AG09309 (cell line): ENCODE measurements at regions not wholly inside any gene's neighbourhood (a gene's known extent, or its start where the extent isn't known, plus 50 kb on each side); places are given as distances from the start of the nearest gene placed in this dataset.

Experiments used
- DNase-seq: peaks from one replicate; pipeline ENCODE4 v3.0.0-alpha.2; 2010; ENCODE audit warnings: low read depth
- H3K4me3 ChIP-seq: 2 replicates; pipeline ENCODE4 v1.5.1; 2011; ENCODE audit warnings: mild to moderate bottlenecking, low read depth, low read length, moderate library complexity; ENCODE audit not compliant: control insufficient read depth
- CTCF ChIP-seq: IDR thresholded peaks from 2 replicates; pipeline ENCODE4 v1.5.1; 2011; ENCODE audit warnings: mild to moderate bottlenecking, low read depth, low read length, inconsistent platforms; ENCODE audit not compliant: insufficient read depth, control insufficient read depth; ENCODE audit errors: missing control alignments

- DNase-seq: no peak
- TF ChIP-seq CTCF: no peak
- H3K4me3 ChIP-seq: no peak overlapping the region
Measured at GRCh38 chr6:23589811-23590210, 536.2 kb upstream of the NRSN1 start.

- no peak overlapping the region for H3K4me3 ChIP-seq
- TF ChIP-seq CTCF: no peak
- no peak for DNase-seq
Measured at GRCh38 chr6:23590498-23591126, 535.4 kb upstream of the NRSN1 start.

GRCh38 chr6:23591761-23592160, 534.3 kb upstream of the NRSN1 start:
- TF ChIP-seq CTCF: no peak
- no peak overlapping the region for H3K4me3 ChIP-seq
- DNase-seq: no peak

GRCh38 chr6:23600118-23600517, 525.9 kb upstream of the NRSN1 start:
- no peak for TF ChIP-seq CTCF
- H3K4me3 ChIP-seq: no peak overlapping the region
- DNase-seq: no peak

- DNase-seq: no peak
- no peak for TF ChIP-seq CTCF
- no peak overlapping the region for H3K4me3 ChIP-seq
Measured at GRCh38 chr6:23601811-23602345, 524.1 kb upstream of the NRSN1 start.

- H3K4me3 ChIP-seq: no peak overlapping the region
Measured at GRCh38 chr6:23608931-23609435, 517.0 kb upstream of the NRSN1 start.

More at GRCh38 chr6:23608931-23609435, 517.0 kb upstream of the NRSN1 start:
- no peak for DNase-seq
- no peak for TF ChIP-seq CTCF
